ENCODE measurements at regions not wholly inside any gene's neighbourhood (a gene's known extent, or its start where the extent isn't known, plus 50 kb on each side); places are given as distances from the start of the nearest gene placed in this dataset.
A peak's percentile ranks its signal among the peaks of the same experiment; 100 is the strongest.

DNA sequence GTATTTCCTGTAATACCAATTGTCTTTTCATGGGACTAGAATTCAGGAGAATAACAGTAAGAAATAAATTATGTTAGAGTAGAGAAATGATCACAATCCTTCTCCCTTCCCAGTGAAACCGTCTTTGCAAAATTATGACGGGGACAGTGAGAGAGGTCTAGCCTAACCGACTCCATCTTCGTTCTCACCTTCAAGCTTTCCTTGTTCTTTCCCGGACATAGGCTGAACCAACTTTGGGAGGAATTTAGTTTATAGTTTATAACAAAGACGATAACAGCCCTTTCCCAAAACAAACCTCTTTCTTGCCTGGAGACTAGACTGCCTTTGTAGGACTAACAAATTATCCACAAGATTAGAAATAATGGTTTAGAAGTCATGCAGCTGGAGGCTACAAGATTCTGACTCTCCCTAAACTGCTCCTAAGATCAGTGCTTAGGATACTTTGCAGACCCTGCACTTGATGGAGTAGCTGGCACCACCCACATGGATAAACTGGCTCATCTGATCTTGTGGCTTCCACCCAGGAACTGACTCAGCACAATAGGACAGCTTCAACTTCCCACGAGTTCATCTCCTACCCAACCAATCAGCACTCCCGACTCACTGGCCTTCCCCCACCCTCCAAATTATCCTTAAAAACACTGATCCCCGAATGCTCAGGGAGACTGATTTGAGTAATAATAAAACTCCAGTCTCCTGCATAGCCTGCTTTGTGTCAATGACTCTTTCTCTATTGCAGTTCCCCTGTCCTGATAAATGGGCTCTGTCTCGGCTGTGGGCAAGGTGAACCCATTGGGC, 521.2 kb upstream of the TBX3 start:
- Histone ChIP-seq H3K79me2 (no peaks in the 10 kb centered on the region), H3K36me3 (replicated peaks; ENCODE audit: insufficient read depth, low read depth) (no peaks in the 10 kb centered on the region), H3K4me2 (no peak overlapping the region), H3K9me2 (replicated peaks; ENCODE audit: insufficient read depth) (no peaks in the 10 kb centered on the region), H3K27me3 (no peaks in the 10 kb centered on the region), H3K9me3 (ENCODE audit: low read depth) (no peaks in the 10 kb centered on the region), H3K27ac (peak overlapping the region; percentile 23), H4K20me1 (ENCODE audit: insufficient read depth, poor library complexity, severe bottlenecking) (no peaks in the 10 kb centered on the region), H3K4me3 (no peak overlapping the region), H3K4me1 (ENCODE audit: insufficient read depth) (peaks cover 33% of the 10 kb centered on the region), H2AFZ (no peak overlapping the region)
- TF ChIP-seq EZH2 (IDR thresholded peaks at IDR 0.05; ENCODE audit: borderline replicate concordance) (no peak), EZH2phosphoT487 (IDR thresholded peaks at IDR 0.05; ENCODE audit: low read depth, severe bottlenecking, unreplicated experiment) (no peak)
- TF ChIP-seq, protein P1, sequence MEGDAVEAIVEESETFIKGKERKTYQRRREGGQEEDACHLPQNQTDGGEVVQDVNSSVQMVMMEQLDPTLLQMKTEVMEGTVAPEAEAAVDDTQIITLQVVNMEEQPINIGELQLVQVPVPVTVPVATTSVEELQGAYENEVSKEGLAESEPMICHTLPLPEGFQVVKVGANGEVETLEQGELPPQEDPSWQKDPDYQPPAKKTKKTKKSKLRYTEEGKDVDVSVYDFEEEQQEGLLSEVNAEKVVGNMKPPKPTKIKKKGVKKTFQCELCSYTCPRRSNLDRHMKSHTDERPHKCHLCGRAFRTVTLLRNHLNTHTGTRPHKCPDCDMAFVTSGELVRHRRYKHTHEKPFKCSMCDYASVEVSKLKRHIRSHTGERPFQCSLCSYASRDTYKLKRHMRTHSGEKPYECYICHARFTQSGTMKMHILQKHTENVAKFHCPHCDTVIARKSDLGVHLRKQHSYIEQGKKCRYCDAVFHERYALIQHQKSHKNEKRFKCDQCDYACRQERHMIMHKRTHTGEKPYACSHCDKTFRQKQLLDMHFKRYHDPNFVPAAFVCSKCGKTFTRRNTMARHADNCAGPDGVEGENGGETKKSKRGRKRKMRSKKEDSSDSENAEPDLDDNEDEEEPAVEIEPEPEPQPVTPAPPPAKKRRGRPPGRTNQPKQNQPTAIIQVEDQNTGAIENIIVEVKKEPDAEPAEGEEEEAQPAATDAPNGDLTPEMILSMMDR (IDR thresholded peaks at IDR 0.05; ENCODE audit: poor library complexity), result no peak
- 57% methylated on average over 10 of the region's 10 CpGs for WGBS (ENCODE audit: low lambda C conversion rate, missing lambda C conversion rate)
- no peak for DNase-seq (ENCODE audit: low spot score)

DNA sequence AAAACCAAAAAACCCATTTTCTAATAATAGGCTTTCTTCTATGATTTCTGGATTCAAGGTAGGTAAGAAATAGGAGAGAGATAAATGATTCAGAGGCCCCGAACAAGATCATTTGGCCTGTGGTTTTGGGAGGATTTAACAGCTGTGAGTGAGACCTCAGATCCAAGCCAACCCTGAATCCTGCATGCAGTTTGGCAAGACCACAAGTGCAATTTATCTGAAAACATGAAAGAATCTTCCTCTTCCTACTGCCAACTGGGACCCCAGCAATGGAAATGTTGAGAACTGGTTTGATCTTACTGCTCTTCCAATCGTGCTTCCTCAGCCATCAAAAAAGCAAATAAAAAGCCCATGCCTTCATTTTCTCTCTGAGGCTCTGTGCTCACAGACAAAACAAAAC, 519.7 kb upstream of the TBX3 start:
- DNase-seq (ENCODE audit: low spot score), result no peak
- Histone ChIP-seq H3K4me2 (no peak overlapping the region), H3K9me2 (replicated peaks; ENCODE audit: insufficient read depth) (no peaks in the 10 kb centered on the region), H3K4me3 (no peak overlapping the region), H3K36me3 (replicated peaks; ENCODE audit: insufficient read depth, low read depth) (no peaks in the 10 kb centered on the region), H3K27me3 (no peaks in the 10 kb centered on the region), H3K9me3 (ENCODE audit: low read depth) (no peaks in the 10 kb centered on the region), H3K27ac (peak overlapping the region; percentile 26), H2AFZ (no peak overlapping the region), H3K4me1 (ENCODE audit: insufficient read depth) (peaks cover 26% of the 10 kb centered on the region), H3K79me2 (no peaks in the 10 kb centered on the region), H4K20me1 (ENCODE audit: insufficient read depth, poor library complexity, severe bottlenecking) (no peaks in the 10 kb centered on the region)
- whole genome bisulfite sequencing (ENCODE audit: low lambda C conversion rate, missing lambda C conversion rate), result 56% methylated on average over 2 of the region's 2 CpGs
- TF ChIP-seq, protein P1 (IDR thresholded peaks at IDR 0.05; ENCODE audit: poor library complexity), result no peak
- no peak for TF ChIP-seq EZH2 (IDR thresholded peaks at IDR 0.05; ENCODE audit: borderline replicate concordance)
- TF ChIP-seq EZH2phosphoT487 (IDR thresholded peaks at IDR 0.05; ENCODE audit: low read depth, severe bottlenecking, unreplicated experiment), result no peak

DNA sequence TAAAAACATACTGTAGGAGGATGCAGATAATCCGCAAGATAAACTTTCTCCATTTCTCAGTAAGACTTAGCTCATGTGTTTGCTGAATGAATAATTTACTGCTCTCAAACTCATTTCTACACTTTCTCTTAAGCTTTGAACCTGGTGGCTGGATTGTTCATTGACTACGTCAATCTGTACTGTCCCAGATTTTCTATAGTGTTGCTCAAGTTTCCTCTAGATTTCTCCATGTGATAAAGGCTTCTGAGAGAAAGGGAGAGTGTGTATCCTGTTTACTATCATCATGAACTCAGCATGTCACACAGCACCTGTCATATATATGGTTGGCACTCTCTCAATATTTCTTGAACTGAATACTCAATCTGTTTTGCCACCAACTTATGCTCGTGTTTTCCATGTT, 518.0 kb upstream of the TBX3 start:
- no peak for DNase-seq (ENCODE audit: low spot score)
- no peak overlapping the region for H3K4me3 ChIP-seq
- H3K27me3 ChIP-seq, result no peaks in the 10 kb centered on the region
- no peak overlapping the region for H3K4me2 ChIP-seq
- no peaks in the 10 kb centered on the region for H3K9me3 ChIP-seq (ENCODE audit: low read depth)
- TF ChIP-seq EZH2phosphoT487 (IDR thresholded peaks at IDR 0.05; ENCODE audit: low read depth, severe bottlenecking, unreplicated experiment) (peak; percentile 94), EZH2 (IDR thresholded peaks at IDR 0.05; ENCODE audit: borderline replicate concordance) (no peak)
- TF ChIP-seq, protein P1 (IDR thresholded peaks at IDR 0.05; ENCODE audit: poor library complexity), result no peak
- no peak overlapping the region for H2AFZ ChIP-seq
- no peak overlapping the region for H3K27ac ChIP-seq
- peaks cover 13% of the 10 kb centered on the region for H3K4me1 ChIP-seq (ENCODE audit: insufficient read depth)
- no peaks in the 10 kb centered on the region for H3K36me3 ChIP-seq (replicated peaks; ENCODE audit: insufficient read depth, low read depth)
- no peaks in the 10 kb centered on the region for H3K9me2 ChIP-seq (replicated peaks; ENCODE audit: insufficient read depth)
- WGBS (ENCODE audit: low lambda C conversion rate, missing lambda C conversion rate), result 49% methylated on average over 3 of the region's 3 CpGs
- no peaks in the 10 kb centered on the region for H4K20me1 ChIP-seq (ENCODE audit: insufficient read depth, poor library complexity, severe bottlenecking)
- H3K79me2 ChIP-seq, result no peaks in the 10 kb centered on the region

Data from hepatocyte (in vitro differentiated cells).